ENCODE measurements at regions not wholly inside any gene's neighbourhood (a gene's known extent, or its start where the extent isn't known, plus 50 kb on each side); places are given as distances from the start of the nearest gene placed in this dataset.

DNA sequence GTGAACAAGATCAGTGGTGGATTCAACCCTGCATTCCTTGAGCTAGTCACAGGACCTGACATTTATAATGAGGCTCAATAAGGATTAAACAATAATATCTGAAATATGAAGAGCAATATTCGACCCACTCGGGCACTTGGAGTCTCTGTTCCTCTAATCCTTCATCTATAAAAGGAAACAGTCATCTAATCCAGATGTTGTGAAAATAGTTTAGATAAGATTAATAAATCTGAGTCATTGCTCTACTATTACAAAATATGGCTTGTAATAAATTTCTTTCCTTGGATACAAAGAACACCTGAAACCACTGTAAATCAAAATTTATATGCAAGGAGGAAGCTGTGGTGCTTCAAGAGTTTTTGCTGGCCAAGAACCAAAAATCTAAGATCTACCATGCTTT, 846.9 kb upstream of the ACVR2A start:
- TF ChIP-seq, protein P1, sequence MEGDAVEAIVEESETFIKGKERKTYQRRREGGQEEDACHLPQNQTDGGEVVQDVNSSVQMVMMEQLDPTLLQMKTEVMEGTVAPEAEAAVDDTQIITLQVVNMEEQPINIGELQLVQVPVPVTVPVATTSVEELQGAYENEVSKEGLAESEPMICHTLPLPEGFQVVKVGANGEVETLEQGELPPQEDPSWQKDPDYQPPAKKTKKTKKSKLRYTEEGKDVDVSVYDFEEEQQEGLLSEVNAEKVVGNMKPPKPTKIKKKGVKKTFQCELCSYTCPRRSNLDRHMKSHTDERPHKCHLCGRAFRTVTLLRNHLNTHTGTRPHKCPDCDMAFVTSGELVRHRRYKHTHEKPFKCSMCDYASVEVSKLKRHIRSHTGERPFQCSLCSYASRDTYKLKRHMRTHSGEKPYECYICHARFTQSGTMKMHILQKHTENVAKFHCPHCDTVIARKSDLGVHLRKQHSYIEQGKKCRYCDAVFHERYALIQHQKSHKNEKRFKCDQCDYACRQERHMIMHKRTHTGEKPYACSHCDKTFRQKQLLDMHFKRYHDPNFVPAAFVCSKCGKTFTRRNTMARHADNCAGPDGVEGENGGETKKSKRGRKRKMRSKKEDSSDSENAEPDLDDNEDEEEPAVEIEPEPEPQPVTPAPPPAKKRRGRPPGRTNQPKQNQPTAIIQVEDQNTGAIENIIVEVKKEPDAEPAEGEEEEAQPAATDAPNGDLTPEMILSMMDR (IDR thresholded peaks at IDR 0.05), result no peak
- TF ChIP-seq POLR2A (IDR thresholded peaks at IDR 0.05) (no peak), EP300 (IDR thresholded peaks at IDR 0.05) (no peak), POLR2AphosphoS5 (IDR thresholded peaks at IDR 0.05) (no peak)

DNA sequence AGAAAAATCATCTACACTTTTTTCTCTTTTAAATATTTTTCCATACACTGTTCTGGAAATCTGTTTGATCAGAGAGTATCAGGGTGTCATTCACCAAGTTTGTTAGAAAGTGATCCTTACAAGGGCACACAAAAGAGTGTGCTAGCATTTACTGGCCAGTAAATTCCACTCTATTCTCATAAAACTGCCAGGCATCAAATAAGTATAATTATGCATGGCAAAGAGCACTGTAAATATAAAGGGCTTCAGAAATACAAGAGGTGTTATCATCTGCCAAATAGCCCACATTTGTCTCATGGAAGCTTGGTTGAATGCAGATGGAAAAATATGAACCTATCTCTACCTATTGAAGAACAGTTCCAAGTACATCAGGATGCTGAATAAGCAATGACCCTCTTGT, 847.3 kb upstream of the ACVR2A start:
- H3K27ac ChIP-seq, result no peak overlapping the region
- H3K4me1 ChIP-seq, result no peaks in the 10 kb centered on the region
- H3K9me3 ChIP-seq, result no peaks in the 10 kb centered on the region
- TF ChIP-seq POLR2AphosphoS5 (IDR thresholded peaks at IDR 0.05) (no peak), POLR2A (IDR thresholded peaks at IDR 0.05) (no peak), EP300 (IDR thresholded peaks at IDR 0.05) (no peak)
- TF ChIP-seq, protein P1 (IDR thresholded peaks at IDR 0.05), result no peak
- no peak overlapping the region for H3K4me3 ChIP-seq
- no peak for DNase-seq (ENCODE audit: low spot score in 2 of 2)
- no peaks in the 10 kb centered on the region for H3K36me3 ChIP-seq
- no peaks in the 10 kb centered on the region for H3K27me3 ChIP-seq

More for the DNA sequence above, 846.9 kb upstream of the ACVR2A start:
- no peak for DNase-seq (ENCODE audit: low spot score in 2 of 2)
- Histone ChIP-seq H3K27ac (no peak overlapping the region), H3K4me1 (no peaks in the 10 kb centered on the region), H3K36me3 (no peaks in the 10 kb centered on the region), H3K9me3 (no peaks in the 10 kb centered on the region), H3K27me3 (no peaks in the 10 kb centered on the region), H3K4me3 (no peak overlapping the region)
- 32% methylated on average over 2 of the region's 2 CpGs for WGBS

DNA sequence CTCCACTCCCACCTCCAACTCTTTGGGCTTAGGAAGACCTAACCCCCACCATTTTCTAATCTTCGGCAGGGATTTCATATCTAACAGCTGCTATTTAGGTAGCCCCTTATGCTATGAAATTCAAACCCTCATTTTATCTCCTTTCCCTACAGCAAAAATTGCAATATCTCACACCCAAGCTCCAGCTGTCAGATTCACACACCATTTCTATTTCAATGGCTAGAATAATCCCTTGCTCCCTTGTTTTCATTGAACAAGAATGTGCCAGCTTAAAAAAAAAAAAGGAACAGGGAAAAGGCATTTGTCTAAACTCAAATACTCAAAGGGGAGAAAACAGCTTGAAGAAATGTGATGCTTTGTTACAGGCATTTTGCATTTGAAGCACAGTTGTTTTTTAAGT, 850.6 kb upstream of the ACVR2A start:
- Histone ChIP-seq H3K27ac (no peak overlapping the region), H3K36me3 (no peaks in the 10 kb centered on the region), H3K4me1 (no peaks in the 10 kb centered on the region), H3K4me3 (no peak overlapping the region), H3K9me3 (no peaks in the 10 kb centered on the region), H3K27me3 (no peaks in the 10 kb centered on the region)
- DNase-seq (ENCODE audit: low spot score in 2 of 2), result no peak
- no peak for TF ChIP-seq POLR2AphosphoS5 (IDR thresholded peaks at IDR 0.05)
- TF ChIP-seq POLR2A (IDR thresholded peaks at IDR 0.05), result no peak
- no peak for TF ChIP-seq EP300 (IDR thresholded peaks at IDR 0.05)
- TF ChIP-seq, protein P1 (IDR thresholded peaks at IDR 0.05), result no peak
- WGBS, result 92% methylated on average over 1 of the region's 1 CpG

DNA sequence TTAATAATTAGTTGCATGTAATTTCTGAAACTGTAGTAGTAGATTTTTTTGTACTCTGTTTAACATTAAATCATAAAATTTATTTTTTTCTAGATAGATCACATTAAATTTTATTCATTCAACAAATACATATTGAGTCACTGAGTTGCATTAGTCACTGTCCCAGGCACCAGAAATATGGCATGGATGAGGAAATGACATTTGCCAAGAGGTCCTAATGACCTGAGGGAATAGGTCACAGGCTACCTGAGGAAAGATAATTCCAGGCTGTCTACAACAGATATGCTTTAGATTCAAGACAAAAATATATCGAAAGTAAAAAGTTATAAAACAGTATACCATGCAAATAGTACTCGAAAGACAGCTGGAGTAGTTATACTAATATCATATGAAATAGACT, 852.4 kb upstream of the ACVR2A start:
- no peaks in the 10 kb centered on the region for H3K9me3 ChIP-seq
- no peak overlapping the region for H3K27ac ChIP-seq
- TF ChIP-seq, protein P1 (IDR thresholded peaks at IDR 0.05), result no peak
- TF ChIP-seq POLR2AphosphoS5 (IDR thresholded peaks at IDR 0.05) (no peak), POLR2A (IDR thresholded peaks at IDR 0.05) (no peak), EP300 (IDR thresholded peaks at IDR 0.05) (no peak)
- no peak overlapping the region for H3K4me3 ChIP-seq
- WGBS, result 97% methylated on average over 2 of the region's 2 CpGs
- no peak for DNase-seq (ENCODE audit: low spot score in 2 of 2)
- H3K36me3 ChIP-seq, result no peaks in the 10 kb centered on the region
- H3K4me1 ChIP-seq, result no peaks in the 10 kb centered on the region
- H3K27me3 ChIP-seq, result no peaks in the 10 kb centered on the region

DNA sequence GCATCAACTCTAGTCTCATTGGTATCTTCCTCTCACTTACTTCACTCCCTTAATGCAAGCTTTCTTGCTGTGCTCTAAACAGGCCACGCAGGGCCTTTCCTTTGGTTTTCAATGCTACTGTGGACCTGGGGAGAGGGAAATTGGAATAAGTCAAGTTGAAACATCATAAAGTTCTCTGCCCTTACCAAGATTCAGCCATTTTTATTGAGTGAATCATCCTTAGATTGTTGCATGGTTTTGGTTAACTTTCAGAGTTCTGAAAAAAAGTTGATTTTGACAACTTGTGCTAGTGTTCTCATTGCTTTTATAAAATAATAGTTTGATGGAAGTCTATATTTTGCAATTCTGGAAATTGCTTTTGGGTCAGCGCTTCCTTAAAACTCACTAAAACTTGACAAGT, 852.8 kb upstream of the ACVR2A start:
- Histone ChIP-seq H3K36me3 (no peaks in the 10 kb centered on the region), H3K27me3 (no peaks in the 10 kb centered on the region), H3K9me3 (no peaks in the 10 kb centered on the region), H3K4me3 (no peak overlapping the region), H3K27ac (no peak overlapping the region), H3K4me1 (no peaks in the 10 kb centered on the region)
- TF ChIP-seq, protein P1 (IDR thresholded peaks at IDR 0.05), result no peak
- TF ChIP-seq EP300 (IDR thresholded peaks at IDR 0.05) (no peak), POLR2AphosphoS5 (IDR thresholded peaks at IDR 0.05) (no peak)
- 90% methylated on average over 2 of the region's 2 CpGs for WGBS
- no peak for DNase-seq (ENCODE audit: low spot score in 2 of 2)

Data from suprapubic skin (tissue), 4 donors.